ENCODE measurements at regions not wholly inside any gene's neighbourhood (a gene's known extent, or its start where the extent isn't known, plus 50 kb on each side); places are given as distances from the start of the nearest gene placed in this dataset.

GRCh38 chr1:213656503-213656902 is 331.3 kb upstream of the PROX1 start:
- DNase-seq = no peak

GRCh38 chr1:213657013-213657412 is 330.8 kb upstream of the PROX1 start:
- no peak for DNase-seq

- DNase-seq = no peak
Observed at GRCh38 chr1:213657879-213658278, 329.9 kb upstream of the PROX1 start.

- no peak for DNase-seq
Observed at GRCh38 chr1:213658457-213658856, 329.3 kb upstream of the PROX1 start.

GRCh38 chr1:213659580-213660547 is 327.9 kb upstream of the PROX1 start:
- DNase-seq = no peak

GRCh38 chr1:213661302-213661701 is 326.5 kb upstream of the PROX1 start:
- no peak for DNase-seq

GRCh38 chr1:213666113-213666512 is 321.7 kb upstream of the PROX1 start:
- no peak for DNase-seq

- no peak for DNase-seq
Observed at GRCh38 chr1:213666922-213667321, 320.9 kb upstream of the PROX1 start.

GRCh38 chr1:213669512-213669911 is 318.3 kb upstream of the PROX1 start:
- no peak for DNase-seq

- DNase-seq = no peak
Observed at GRCh38 chr1:213669964-213670691, 317.6 kb upstream of the PROX1 start.

GRCh38 chr1:213670692-213671023 is 317.1 kb upstream of the PROX1 start:
- DNase-seq = no peak

GRCh38 chr1:213675043-213675442 is 312.7 kb upstream of the PROX1 start:
- DNase-seq = no peak

- DNase-seq = no peak
Observed at GRCh38 chr1:213676736-213677135, 311.0 kb upstream of the PROX1 start.

GRCh38 chr1:213678348-213678747 is 309.4 kb upstream of the PROX1 start:
- DNase-seq = no peak

- no peak for DNase-seq
Observed at GRCh38 chr1:213678753-213679152, 309.0 kb upstream of the PROX1 start.

- DNase-seq = no peak
Observed at GRCh38 chr1:213679153-213679552, 308.6 kb upstream of the PROX1 start.

GRCh38 chr1:213680677-213681325 is 307.0 kb upstream of the PROX1 start:
- DNase-seq = no peak

GRCh38 chr1:213681788-213682340 is 305.9 kb upstream of the PROX1 start:
- DNase-seq = no peak

GRCh38 chr1:213683529-213683928 is 304.2 kb upstream of the PROX1 start:
- no peak for DNase-seq

GRCh38 chr1:213684454-213684853 is 303.3 kb upstream of the PROX1 start:
- DNase-seq = no peak

GRCh38 chr1:213685992-213686582 is 301.7 kb upstream of the PROX1 start:
- DNase-seq = no peak

- no peak for DNase-seq
Observed at GRCh38 chr1:213686983-213687382, 300.8 kb upstream of the PROX1 start.

- no peak for DNase-seq
Observed at GRCh38 chr1:213687832-213688231, 299.9 kb upstream of the PROX1 start.
